T-helper 2 cell treated with Interferon-gamma antibody and Interleukin-4, amounts not matched to agents 100 ng/mL and 5 ng/mL, for 36 hours (primary cell): ENCODE measurements at regions not wholly inside any gene's neighbourhood (a gene's known extent, or its start where the extent isn't known, plus 50 kb on each side); places are given as distances from the start of the nearest gene placed in this dataset.
"Not testable (repeated sequence)": the region's sequence is repeated elsewhere in the genome, so short reads cannot be mapped to it uniquely, and the experiment has no call there.

Source experiments
- intact Hi-C: fragments of 100-400 bp; cut with micrococcal nuclease; formaldehyde crosslinking; loops from one replicate; pipeline ENCODE4 v1.15.1; 2023

- intact Hi-C loops = no loop called here
Measured at GRCh38 chr2:34251578-34251977, 652.5 kb upstream of the FAM98A start.

GRCh38 chr2:34244195-34244594 lies 645.1 kb upstream of the FAM98A start:
- intact Hi-C loops = no loop called here

GRCh38 chr2:34242763-34243123 lies 643.6 kb upstream of the FAM98A start:
- intact Hi-C loops = no loop called here

GRCh38 chr2:34241905-34242762 lies 643.0 kb upstream of the FAM98A start:
- intact Hi-C loops = no loop called here

- intact Hi-C loops = no loop called here
Measured at GRCh38 chr2:34239511-34239910, 640.4 kb upstream of the FAM98A start.

- intact Hi-C loops = no loop called here
Measured at GRCh38 chr2:34234823-34235222, 635.7 kb upstream of the FAM98A start.

- intact Hi-C loops = no loop called here
Measured at GRCh38 chr2:34229998-34230397, 630.9 kb upstream of the FAM98A start.

- intact Hi-C loops = no loop called here
Measured at GRCh38 chr2:34215174-34215573, 616.1 kb upstream of the FAM98A start.

- intact Hi-C loops = not testable (repeated sequence)
Measured at GRCh38 chr2:34210382-34210781, 611.3 kb upstream of the FAM98A start.

GRCh38 chr2:34204560-34204959 lies 605.5 kb upstream of the FAM98A start:
- intact Hi-C loops = no loop called here

- intact Hi-C loops = no loop called here
Measured at GRCh38 chr2:34201099-34201498, 602.0 kb upstream of the FAM98A start.

- intact Hi-C loops = no loop called here
Measured at GRCh38 chr2:34199971-34200370, 600.9 kb upstream of the FAM98A start.

GRCh38 chr2:34193164-34193563 lies 594.1 kb upstream of the FAM98A start:
- intact Hi-C loops = no loop called here

GRCh38 chr2:34188464-34189303 lies 589.6 kb upstream of the FAM98A start:
- intact Hi-C loops = no loop called here

GRCh38 chr2:34179511-34179910 lies 580.4 kb upstream of the FAM98A start:
- intact Hi-C loops = no loop called here

GRCh38 chr2:34178482-34178881 lies 579.4 kb upstream of the FAM98A start:
- intact Hi-C loops = no loop called here

- intact Hi-C loops = no loop called here
Measured at GRCh38 chr2:34176693-34177092, 577.6 kb upstream of the FAM98A start.

GRCh38 chr2:34174506-34174905 lies 575.4 kb upstream of the FAM98A start:
- intact Hi-C loops = no loop called here

- intact Hi-C loops = no loop called here
Measured at GRCh38 chr2:34162231-34162630, 563.1 kb upstream of the FAM98A start.

- intact Hi-C loops = no loop called here
Measured at GRCh38 chr2:34161549-34161948, 562.5 kb upstream of the FAM98A start.

GRCh38 chr2:34159901-34160300 lies 560.8 kb upstream of the FAM98A start:
- intact Hi-C loops = no loop called here

- intact Hi-C loops = no loop called here
Measured at GRCh38 chr2:34153484-34153883, 554.4 kb upstream of the FAM98A start.

- intact Hi-C loops = no loop called here
Measured at GRCh38 chr2:34147780-34148179, 548.7 kb upstream of the FAM98A start.
